Keratinocyte (primary cell): ENCODE measurements at regions not wholly inside any gene's neighbourhood (a gene's known extent, or its start where the extent isn't known, plus 50 kb on each side); places are given as distances from the start of the nearest gene placed in this dataset.
"Not testable (repeated sequence)": the region's sequence is repeated elsewhere in the genome, so short reads cannot be mapped to it uniquely, and the experiment has no call there.

Source experiments
- DNase-seq: peaks from one replicate; pipeline ENCODE4 v3.0.0-alpha.2; 2011; ENCODE audit warnings: low read depth, missing footprints, low spot score
- FAIRE-seq: peaks from 2 replicates; lab custom pipeline; 2011; peaks lifted over from hg19 to GRCh38; lab: Jason Lieb, UNC
- H2AFZ ChIP-seq: 2 replicates; pipeline ENCODE4 v1.6.0; 2012; ENCODE audit warnings: low read length, control low read depth, inconsistent platforms; ENCODE audit not compliant: control insufficient read depth
- H3K27ac ChIP-seq: 2 replicates; pipeline ENCODE4 v1.5.1; 2011; ENCODE audit warnings: low read length; ENCODE audit not compliant: control insufficient read depth, insufficient read depth
- H3K27me3 ChIP-seq: 3 replicates; pipeline ENCODE4 v1.6.0; 2011; ENCODE audit warnings: low read length; ENCODE audit not compliant: control insufficient read depth, insufficient read depth; ENCODE audit errors: extremely low read depth
- H3K36me3 ChIP-seq, 2 experiments: 2 replicates in 1 of 2; 3 replicates in 1 of 2; pipeline ENCODE4 v1.5.1; 2011; ENCODE audit warnings: low read length in 2 of 2, mild to moderate bottlenecking in 1 of 2; ENCODE audit not compliant: control insufficient read depth in 2 of 2, insufficient read depth in 2 of 2; ENCODE audit errors: extremely low read depth in 1 of 2
- H3K4me1 ChIP-seq: 3 replicates; pipeline ENCODE4 v1.5.1; 2011; ENCODE audit warnings: low read length; ENCODE audit not compliant: control insufficient read depth, insufficient read depth; ENCODE audit errors: extremely low read depth
- H3K4me2 ChIP-seq: 3 replicates; pipeline ENCODE4 v1.6.0; 2011; ENCODE audit warnings: low read depth, low read length; ENCODE audit not compliant: control insufficient read depth, insufficient read depth; ENCODE audit errors: extremely low read depth
- H3K4me3 ChIP-seq, 3 experiments: fragments of 200-600 bp in 1 of 3; sonication (generic) in 1 of 3; 2 replicates in 2 of 3; 3 replicates in 1 of 3; pipeline ENCODE4 v1.5.1; 2011 to 2016; ENCODE audit warnings: low read length in 3 of 3, mild to moderate bottlenecking in 3 of 3, control low read depth in 2 of 3, inconsistent platforms in 1 of 3, low read depth in 1 of 3, mixed read lengths in 1 of 3, mixed run types in 1 of 3, moderate library complexity in 1 of 3; ENCODE audit not compliant: control insufficient read depth in 2 of 3, insufficient read depth in 2 of 3; ENCODE audit errors: extremely low read depth in 1 of 3
- H3K79me2 ChIP-seq: 2 replicates; pipeline ENCODE4 v1.6.0; 2012; ENCODE audit warnings: low read length; ENCODE audit not compliant: control insufficient read depth, insufficient read depth
- H3K9ac ChIP-seq: 3 replicates; pipeline ENCODE4 v1.6.0; 2011; ENCODE audit warnings: low read length; ENCODE audit not compliant: control insufficient read depth, insufficient read depth; ENCODE audit errors: extremely low read depth
- H3K9me1 ChIP-seq: 3 replicates; pipeline ENCODE4 v1.6.0; 2011; ENCODE audit warnings: low read length; ENCODE audit not compliant: control insufficient read depth, insufficient read depth; ENCODE audit errors: extremely low read depth
- H3K9me3 ChIP-seq: 2 replicates; pipeline ENCODE4 v1.5.1; 2012; ENCODE audit warnings: low read depth, low read length; ENCODE audit not compliant: control insufficient read depth
- H4K20me1 ChIP-seq: 3 replicates; pipeline ENCODE4 v1.6.0; 2011; ENCODE audit warnings: low read length; ENCODE audit not compliant: control insufficient read depth, insufficient read depth; ENCODE audit errors: extremely low read depth
- dilution Hi-C: fragments of 300-500 bp; cut with MboI; formaldehyde crosslinking; loops from one replicate; pipeline ENCODE4 v1.7.0; 2020; ENCODE audit warnings: low sequenced_read_pairs; ENCODE audit not compliant: extremely low pct_ligation_motif_present

GRCh38 chr9:39632071-39632470, 276.6 kb downstream of the SPATA31A1 start:
- H3K9me3 ChIP-seq, dilution Hi-C loops, H4K20me1 ChIP-seq, H3K27ac ChIP-seq, H3K9ac ChIP-seq, H3K36me3 ChIP-seq, H2AFZ ChIP-seq, H3K4me1 ChIP-seq, H3K79me2 ChIP-seq, FAIRE-seq, H3K4me3 ChIP-seq, H3K9me1 ChIP-seq, H3K27me3 ChIP-seq, H3K4me2 ChIP-seq, DNase-seq: not testable (repeated sequence)

- H3K79me2 ChIP-seq, DNase-seq, FAIRE-seq, H4K20me1 ChIP-seq, dilution Hi-C loops, H3K27ac ChIP-seq, H3K4me3 ChIP-seq, H3K36me3 ChIP-seq, H3K27me3 ChIP-seq, H3K4me1 ChIP-seq, H3K9ac ChIP-seq, H3K4me2 ChIP-seq, H2AFZ ChIP-seq, H3K9me3 ChIP-seq, H3K9me1 ChIP-seq: not testable (repeated sequence)
Observed at GRCh38 chr9:39649029-39649428, 293.6 kb downstream of the SPATA31A1 start.

GRCh38 chr9:39656960-39657603, 301.6 kb downstream of the SPATA31A1 start:
- H3K27me3 ChIP-seq, DNase-seq, H3K79me2 ChIP-seq, H3K9ac ChIP-seq, FAIRE-seq, H3K27ac ChIP-seq, H3K4me2 ChIP-seq, H3K4me1 ChIP-seq, H2AFZ ChIP-seq, H3K9me3 ChIP-seq, H3K36me3 ChIP-seq, H4K20me1 ChIP-seq, H3K4me3 ChIP-seq, H3K9me1 ChIP-seq, dilution Hi-C loops: not testable (repeated sequence)

GRCh38 chr9:39663020-39663419, 307.6 kb downstream of the SPATA31A1 start:
- H3K9me3 ChIP-seq, H3K27me3 ChIP-seq, dilution Hi-C loops, H3K4me3 ChIP-seq, H3K4me1 ChIP-seq, FAIRE-seq, H3K79me2 ChIP-seq, H3K9me1 ChIP-seq, H2AFZ ChIP-seq, H4K20me1 ChIP-seq, H3K4me2 ChIP-seq, H3K9ac ChIP-seq, H3K36me3 ChIP-seq, DNase-seq, H3K27ac ChIP-seq: not testable (repeated sequence)

GRCh38 chr9:39663713-39664112, 308.2 kb downstream of the SPATA31A1 start:
- dilution Hi-C loops, FAIRE-seq, H3K4me2 ChIP-seq, H2AFZ ChIP-seq, H3K27me3 ChIP-seq, H3K9me3 ChIP-seq, H3K4me1 ChIP-seq, H4K20me1 ChIP-seq, H3K9ac ChIP-seq, DNase-seq, H3K4me3 ChIP-seq, H3K36me3 ChIP-seq, H3K9me1 ChIP-seq, H3K27ac ChIP-seq, H3K79me2 ChIP-seq: not testable (repeated sequence)
